Tibial nerve (tissue), 4 donors: ENCODE measurements at regions not wholly inside any gene's neighbourhood (a gene's known extent, or its start where the extent isn't known, plus 50 kb on each side); places are given as distances from the start of the nearest gene placed in this dataset.

Experiments used
- CTCF ChIP-seq, 5 experiments: fragments of 200-600 bp in 3 of 5; fragments of 450-650 bp in 2 of 5; sonication (generic) in 3 of 5; IDR thresholded peaks; one replicate each; pipeline ENCODE4 v1.5.1; 2016 to 2019; ENCODE audit warnings: antibody characterized with exemption in 5 of 5, mild to moderate bottlenecking in 3 of 5, moderate library complexity in 2 of 5
- EP300 ChIP-seq, 2 donors: sonication (generic); formaldehyde crosslinking; IDR thresholded peaks; one replicate each; pipeline ENCODE4 v1.6.1; 2017; ENCODE audit warnings: antibody characterized with exemption in 2 of 2, mild to moderate bottlenecking in 1 of 2

GRCh38 chr2:183803596-183803995 lies 679.4 kb downstream of the NUP35 start:
- TF ChIP-seq CTCF (IDR thresholded peaks at IDR 0.05), result no peak
- no peak for TF ChIP-seq EP300 (IDR thresholded peaks at IDR 0.05)
